Medulla oblongata (tissue), 1 donor: ENCODE measurements at regions not wholly inside any gene's neighbourhood (a gene's known extent, or its start where the extent isn't known, plus 50 kb on each side); places are given as distances from the start of the nearest gene placed in this dataset.
"Not testable (repeated sequence)": the region's sequence is repeated elsewhere in the genome, so short reads cannot be mapped to it uniquely, and the experiment has no call there.

Experiments
- DNase-seq: peaks from one replicate; pipeline ENCODE4 v3.0.0-alpha.2; 2015; ENCODE audit errors: extremely low spot score

GRCh38 chr18:59848002-59848401 is 51.8 kb upstream of the PMAIP1 start:
- no peak for DNase-seq

GRCh38 chr18:59847491-59847846 is 52.3 kb upstream of the PMAIP1 start:
- DNase-seq, result not testable (repeated sequence)

DNA sequence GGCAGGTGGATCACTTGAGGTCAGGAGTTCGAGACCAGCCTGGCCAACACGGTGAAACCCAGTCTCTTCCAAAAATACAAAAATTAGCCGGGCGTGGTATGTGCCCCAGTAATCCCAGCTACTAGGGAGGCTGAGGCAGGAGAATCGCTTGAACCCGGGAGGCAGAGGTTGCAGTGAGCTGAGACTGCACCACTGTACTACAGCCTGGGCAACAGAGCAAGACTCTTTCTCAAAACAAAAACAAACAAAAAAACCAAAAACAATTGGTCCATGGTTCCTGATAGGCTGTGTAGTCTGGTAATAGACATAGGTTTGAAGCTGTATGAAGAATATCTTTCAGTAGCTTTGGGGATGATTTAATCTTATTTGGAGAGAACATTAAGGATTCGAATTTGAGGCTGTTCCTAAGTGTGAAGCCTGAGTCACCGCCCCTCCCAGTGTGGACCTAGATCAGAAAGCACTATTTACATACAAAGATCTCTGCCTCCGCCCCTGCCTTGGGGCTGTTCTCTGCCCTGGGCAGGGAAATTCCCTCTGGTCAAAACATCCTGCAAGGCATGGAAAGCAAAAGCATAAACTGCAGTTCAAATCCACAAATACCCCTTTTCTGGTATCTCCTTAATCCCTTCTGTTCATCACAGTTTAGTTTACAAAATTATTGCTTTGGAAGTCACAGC is 52.8 kb upstream of the PMAIP1 start:
- DNase-seq, result no peak

- no peak for DNase-seq
Observed at GRCh38 chr18:59842947-59843346, 56.8 kb upstream of the PMAIP1 start.

DNA sequence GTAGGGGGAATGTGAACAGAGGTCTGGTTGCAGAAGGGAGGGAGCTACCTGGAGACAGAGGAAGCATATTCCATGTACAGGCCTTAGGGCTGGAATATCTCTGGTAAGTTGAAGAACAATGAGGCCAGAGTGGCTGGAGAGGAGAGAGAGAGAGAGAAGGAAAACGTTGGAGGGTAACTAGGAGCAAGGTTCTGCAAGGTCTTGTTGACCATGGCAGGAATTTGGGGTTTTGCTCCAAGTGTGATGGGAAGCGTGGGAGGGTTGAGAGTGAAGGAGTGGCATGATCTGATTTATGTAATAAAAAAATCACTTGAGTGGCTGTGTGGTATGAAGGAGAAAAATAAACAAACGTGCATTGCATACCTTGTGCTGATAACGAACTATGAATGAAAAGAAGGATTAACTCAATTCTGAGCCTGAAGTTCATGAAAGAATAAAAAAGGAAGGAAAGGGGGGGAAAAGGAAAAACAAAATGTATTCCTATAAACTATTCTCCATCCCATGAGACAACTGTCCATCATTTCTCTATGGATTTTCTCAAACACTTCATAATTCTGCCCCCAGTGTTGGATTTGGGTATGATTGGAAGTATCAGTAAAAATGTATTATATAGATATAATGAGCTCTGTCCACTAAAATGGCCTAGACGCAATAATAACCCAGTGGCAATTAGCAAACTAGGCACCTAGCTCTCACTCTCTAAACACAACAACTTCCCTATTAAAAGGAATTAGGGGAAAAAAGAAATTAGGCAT is 59.7 kb upstream of the PMAIP1 start:
- DNase-seq, result no peak

- no peak for DNase-seq
Observed at GRCh38 chr18:59839246-59839645, 60.5 kb upstream of the PMAIP1 start.

DNA sequence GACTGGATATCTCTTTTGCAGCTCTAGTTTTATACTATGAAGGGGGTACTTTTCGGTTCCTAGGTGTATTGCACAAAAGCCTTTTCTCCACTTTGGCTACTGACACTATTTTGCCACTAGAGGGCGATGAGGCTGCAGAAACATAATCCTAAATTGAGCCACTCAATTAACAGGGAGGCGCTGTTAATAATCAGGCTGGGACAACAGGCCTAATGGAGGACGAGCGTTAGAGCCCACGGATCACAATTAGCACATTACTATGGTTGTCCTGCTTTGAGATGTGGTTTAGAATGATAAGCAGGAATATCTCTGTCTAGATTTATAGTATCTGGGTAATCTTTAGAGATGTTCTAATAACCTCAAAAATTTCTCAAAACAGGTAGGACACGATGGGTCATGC is 62.2 kb upstream of the PMAIP1 start:
- DNase-seq, result peak; percentile 62

GRCh38 chr18:59835605-59836379 is 64.0 kb upstream of the PMAIP1 start:
- DNase-seq, result no peak

DNA sequence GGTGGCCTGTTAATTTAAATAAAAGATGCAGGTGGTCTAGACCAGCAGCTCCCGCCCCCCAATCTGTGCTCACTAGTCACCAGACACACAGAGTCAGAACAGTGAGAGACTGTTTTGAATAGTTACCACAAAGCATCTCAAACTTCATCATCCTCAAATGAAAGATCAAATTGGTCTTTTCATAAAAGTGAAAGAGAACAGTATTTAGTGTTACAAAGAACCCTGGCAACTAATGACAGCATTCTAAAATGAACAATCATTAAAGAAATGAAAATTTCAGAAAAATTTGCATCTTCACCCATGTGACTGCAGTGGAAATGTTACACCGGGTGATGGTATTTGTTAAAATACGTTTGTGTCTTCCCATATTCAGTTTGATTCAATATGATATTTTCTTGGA is 65.5 kb upstream of the PMAIP1 start:
- DNase-seq, result no peak

- DNase-seq, result no peak
Observed at GRCh38 chr18:59833785-59834184, 66.0 kb upstream of the PMAIP1 start.

GRCh38 chr18:59823596-59824195 is 76.1 kb upstream of the PMAIP1 start:
- DNase-seq, result peak; percentile 87

- DNase-seq, result no peak
Observed at GRCh38 chr18:59822612-59823550, 76.9 kb upstream of the PMAIP1 start.

DNA sequence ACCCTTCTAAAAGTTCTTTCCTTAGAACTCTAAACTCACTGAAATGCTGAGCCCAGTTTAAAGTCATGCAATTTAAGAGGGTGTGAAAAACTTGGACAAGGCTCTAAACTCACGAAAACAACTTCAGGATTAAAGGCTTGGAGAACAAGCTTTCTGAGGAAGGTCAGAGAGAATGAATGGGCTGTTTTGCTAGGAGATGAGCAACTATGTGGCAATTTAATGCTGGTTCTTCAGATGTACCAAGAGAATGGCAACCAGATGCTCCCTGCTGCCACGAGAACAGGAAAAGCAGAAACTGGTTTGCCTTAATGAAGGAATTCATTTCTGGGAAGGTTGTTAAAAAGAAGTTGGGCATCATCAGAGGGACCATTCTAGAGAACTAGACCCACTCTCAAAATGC is 77.8 kb upstream of the PMAIP1 start:
- peak; percentile 37 for DNase-seq

DNA sequence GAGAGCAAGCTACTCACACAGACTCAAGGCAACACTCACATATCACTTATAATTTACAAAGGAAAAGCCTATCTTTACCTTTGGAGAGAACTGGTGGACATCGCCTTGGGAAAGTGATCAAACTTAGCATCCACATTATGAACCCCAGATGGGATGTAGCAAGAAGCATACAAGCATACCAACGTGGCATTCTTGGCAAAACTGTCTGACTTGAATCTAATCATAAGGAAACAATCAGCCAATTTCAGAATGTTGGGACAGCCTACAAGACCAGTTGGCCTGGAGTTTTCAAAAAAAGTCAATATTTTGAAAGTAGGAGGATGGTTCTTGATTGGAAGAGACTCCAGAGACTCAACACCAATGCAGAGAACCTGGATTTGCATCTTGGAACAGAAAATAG is 79.1 kb upstream of the PMAIP1 start:
- no peak for DNase-seq

- no peak for DNase-seq
Observed at GRCh38 chr18:59818769-59819168, 81.0 kb upstream of the PMAIP1 start.

GRCh38 chr18:59814891-59815290 is 84.9 kb upstream of the PMAIP1 start:
- no peak for DNase-seq

GRCh38 chr18:59813942-59814341 is 85.9 kb upstream of the PMAIP1 start:
- DNase-seq, result no peak

DNA sequence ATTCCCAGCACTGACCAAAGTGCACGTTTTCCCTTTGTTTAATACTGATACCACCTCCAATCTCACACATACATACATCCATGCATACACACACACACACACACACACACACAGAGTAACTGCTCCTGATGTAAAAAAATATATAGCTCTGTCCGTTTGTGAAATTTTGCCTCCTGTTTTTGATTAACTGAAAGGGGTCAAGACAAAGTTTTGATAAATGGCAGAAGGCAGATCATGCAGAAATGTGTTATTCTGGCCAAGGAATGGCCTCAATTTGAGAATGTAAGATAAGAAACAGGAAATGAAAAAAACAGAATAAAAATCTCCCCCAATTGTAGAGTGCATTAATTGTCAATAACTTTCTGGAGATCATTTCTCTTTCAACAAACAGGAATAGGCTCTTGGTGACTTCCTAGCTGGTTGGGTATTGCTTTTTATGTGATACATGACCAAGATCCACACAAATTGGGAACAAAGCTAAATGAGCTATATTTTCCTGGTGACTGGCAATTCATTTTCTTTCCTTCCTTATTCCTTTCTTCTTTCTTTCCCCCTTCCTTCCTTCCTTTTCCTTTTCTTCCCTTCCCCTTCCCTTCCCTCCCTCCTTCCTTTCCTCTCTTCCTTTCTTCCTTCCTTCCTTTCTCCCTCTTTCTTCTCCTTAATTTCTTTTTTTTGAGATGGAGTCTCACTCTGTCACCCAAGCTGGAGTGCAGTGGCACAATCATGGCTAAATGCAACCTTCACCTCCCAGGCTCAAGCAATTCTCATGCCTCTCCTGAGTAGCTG is 88.9 kb upstream of the PMAIP1 start:
- no peak for DNase-seq

DNA sequence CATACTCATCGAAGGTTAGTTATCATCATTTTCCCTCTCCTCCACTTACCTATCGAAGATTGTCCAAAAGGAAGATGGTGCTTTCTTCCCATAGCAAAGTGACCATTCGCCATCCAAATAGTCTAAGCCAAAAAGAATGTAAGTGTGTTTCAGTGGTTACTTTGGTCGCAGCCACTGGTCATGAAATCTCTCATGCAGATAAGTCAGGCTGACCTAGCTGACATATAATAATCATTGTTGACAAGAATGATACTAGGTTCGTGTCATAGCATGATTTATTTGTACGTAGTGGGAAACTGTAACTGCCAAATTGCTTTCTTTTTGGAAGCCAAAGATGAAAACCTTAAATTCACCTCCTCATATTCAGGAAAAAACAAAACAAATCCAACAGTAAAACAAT is 89.6 kb upstream of the PMAIP1 start:
- DNase-seq, result no peak

- no peak for DNase-seq
Observed at GRCh38 chr18:59802031-59802430, 97.8 kb upstream of the PMAIP1 start.
